SU-DHL-6 (cell line): ENCODE measurements at regions not wholly inside any gene's neighbourhood (a gene's known extent, or its start where the extent isn't known, plus 50 kb on each side); places are given as distances from the start of the nearest gene placed in this dataset.

Experiments
- H2AFZ ChIP-seq: fragments of 200-600 bp; sonication (generic); 2 replicates; pipeline ENCODE4 v1.6.1; 2014; ENCODE audit warnings: low read depth, mild to moderate bottlenecking, moderate library complexity, mixed read lengths, antibody characterized with exemption, low read length; ENCODE audit not compliant: severe bottlenecking
- H3F3A ChIP-seq: fragments of 200-600 bp; shearing (Covaris generic); 2 replicates; pipeline ENCODE4 v1.6.0; 2016; ENCODE audit warnings: antibody characterized with exemption, mild to moderate bottlenecking; ENCODE audit not compliant: insufficient read depth
- H3K27ac ChIP-seq: fragments of 200-600 bp; sonication (generic); 2 replicates; pipeline ENCODE4 v1.5.1; 2016; ENCODE audit warnings: low read depth, mild to moderate bottlenecking, low read length, moderate library complexity, mixed read lengths
- H3K27me3 ChIP-seq: fragments of 200-600 bp; sonication (generic), shearing (Covaris generic); 2 replicates; pipeline ENCODE4 v1.6.0; 2014; ENCODE audit warnings: mild to moderate bottlenecking, low read length
- H3K36me3 ChIP-seq: fragments of 200-600 bp; sonication (generic); 2 replicates; pipeline ENCODE4 v1.6.1; 2014; ENCODE audit warnings: mild to moderate bottlenecking, low read length, mixed read lengths
- H3K4me2 ChIP-seq: fragments of 300-600, 200-600 bp; shearing (Covaris generic), sonication (generic); 2 replicates; pipeline ENCODE4 v1.6.0; 2014; ENCODE audit warnings: low read length, low read depth, mild to moderate bottlenecking; ENCODE audit not compliant: poor library complexity, severe bottlenecking
- H3K4me3 ChIP-seq: fragments of 200-600 bp; sonication (generic); 2 replicates; pipeline ENCODE4 v1.5.1; 2014; ENCODE audit warnings: antibody characterized with exemption, low read length, mild to moderate bottlenecking, mixed read lengths; ENCODE audit not compliant: insufficient read depth, poor library complexity, severe bottlenecking
- H3K79me2 ChIP-seq: fragments of 200-600 bp; sonication (generic); 2 replicates; pipeline ENCODE4 v1.6.1; 2014; ENCODE audit warnings: mild to moderate bottlenecking, low read length, moderate library complexity; ENCODE audit not compliant: insufficient read depth
- H3K9ac ChIP-seq: fragments of 200-600 bp; sonication (generic); 2 replicates; pipeline ENCODE4 v1.7.0; 2014; ENCODE audit warnings: mild to moderate bottlenecking, low read length
- H3K9me2 ChIP-seq: fragments of 200-600 bp; sonication (generic); replicated peaks from 2 replicates; pipeline ENCODE4 v1.6.1; 2014; ENCODE audit warnings: low read length; ENCODE audit not compliant: insufficient read depth
- H3K9me3 ChIP-seq: fragments of 200-600 bp; sonication (generic); 2 replicates; pipeline ENCODE4 v1.6.1; 2014; ENCODE audit warnings: low read length, mixed read lengths; ENCODE audit not compliant: insufficient read depth
- H4K20me1 ChIP-seq: fragments of 200-600 bp; sonication (generic); 2 replicates; pipeline ENCODE4 v1.6.1; 2014; ENCODE audit warnings: low read depth, mild to moderate bottlenecking, antibody characterized with exemption, low read length, moderate library complexity, mixed read lengths
- EZH2phosphoT487 ChIP-seq: fragments of 200-600 bp; sonication (generic), shearing (Covaris generic); conservative IDR thresholded peaks from 2 replicates; pipeline ENCODE4 v1.6.1; 2018; ENCODE audit warnings: mild to moderate bottlenecking, antibody characterized with exemption, low read length, moderate library complexity, mixed read lengths
- TF ChIP-seq, protein P1 (sequence below): fragments of 200-600 bp; sonication (generic); IDR thresholded peaks from one replicate; pipeline ENCODE4 v1.5.1; 2017; ENCODE audit warnings: antibody characterized with exemption, mild to moderate bottlenecking, low read length, moderate library complexity; ENCODE audit not compliant: insufficient read depth, poor library complexity, severe bottlenecking

DNA sequence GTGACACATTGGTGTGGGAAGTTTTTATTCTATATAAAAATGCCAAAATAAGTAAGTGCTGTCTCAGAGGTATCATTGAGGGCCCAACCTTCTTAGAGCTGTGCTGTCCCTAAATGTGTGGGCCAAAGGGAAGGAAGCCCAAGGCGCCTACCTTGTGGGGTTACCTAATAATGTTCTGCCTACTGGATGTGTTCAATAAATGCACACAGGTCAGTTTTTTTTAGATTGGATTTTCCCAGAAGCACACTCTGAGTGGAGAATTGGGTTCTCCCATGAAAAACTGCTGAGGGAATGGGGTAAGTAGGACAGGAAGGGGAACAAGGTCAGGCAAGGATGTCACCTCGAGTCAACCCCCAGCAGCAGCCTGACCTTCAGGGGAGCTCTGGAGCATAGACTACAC lies 168.7 kb upstream of the FRMD4B start:
- H3K4me2 ChIP-seq: no peak overlapping the region
- H3K4me3 ChIP-seq: no peak overlapping the region
- H3K79me2 ChIP-seq: no peaks in the 10 kb centered on the region
- H2AFZ ChIP-seq: no peak overlapping the region
- no peaks in the 10 kb centered on the region for H3K9me2 ChIP-seq
- TF ChIP-seq, protein P1, sequence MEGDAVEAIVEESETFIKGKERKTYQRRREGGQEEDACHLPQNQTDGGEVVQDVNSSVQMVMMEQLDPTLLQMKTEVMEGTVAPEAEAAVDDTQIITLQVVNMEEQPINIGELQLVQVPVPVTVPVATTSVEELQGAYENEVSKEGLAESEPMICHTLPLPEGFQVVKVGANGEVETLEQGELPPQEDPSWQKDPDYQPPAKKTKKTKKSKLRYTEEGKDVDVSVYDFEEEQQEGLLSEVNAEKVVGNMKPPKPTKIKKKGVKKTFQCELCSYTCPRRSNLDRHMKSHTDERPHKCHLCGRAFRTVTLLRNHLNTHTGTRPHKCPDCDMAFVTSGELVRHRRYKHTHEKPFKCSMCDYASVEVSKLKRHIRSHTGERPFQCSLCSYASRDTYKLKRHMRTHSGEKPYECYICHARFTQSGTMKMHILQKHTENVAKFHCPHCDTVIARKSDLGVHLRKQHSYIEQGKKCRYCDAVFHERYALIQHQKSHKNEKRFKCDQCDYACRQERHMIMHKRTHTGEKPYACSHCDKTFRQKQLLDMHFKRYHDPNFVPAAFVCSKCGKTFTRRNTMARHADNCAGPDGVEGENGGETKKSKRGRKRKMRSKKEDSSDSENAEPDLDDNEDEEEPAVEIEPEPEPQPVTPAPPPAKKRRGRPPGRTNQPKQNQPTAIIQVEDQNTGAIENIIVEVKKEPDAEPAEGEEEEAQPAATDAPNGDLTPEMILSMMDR: no peak
- no peak for TF ChIP-seq EZH2phosphoT487
- H3K9me3 ChIP-seq: no peaks in the 10 kb centered on the region
- no peaks in the 10 kb centered on the region for H3F3A ChIP-seq
- no peak overlapping the region for H3K9ac ChIP-seq
- H3K27me3 ChIP-seq: no peaks in the 10 kb centered on the region
- H3K36me3 ChIP-seq: no peaks in the 10 kb centered on the region
- H4K20me1 ChIP-seq: no peaks in the 10 kb centered on the region
- no peak overlapping the region for H3K27ac ChIP-seq

- no peak overlapping the region for H3K27ac ChIP-seq
- H3F3A ChIP-seq: no peaks in the 10 kb centered on the region
- no peaks in the 10 kb centered on the region for H4K20me1 ChIP-seq
- no peaks in the 10 kb centered on the region for H3K9me3 ChIP-seq
- no peaks in the 10 kb centered on the region for H3K79me2 ChIP-seq
- no peaks in the 10 kb centered on the region for H3K9me2 ChIP-seq
- TF ChIP-seq, protein P1: no peak
- no peak for TF ChIP-seq EZH2phosphoT487
- H3K4me2 ChIP-seq: no peak overlapping the region
- H3K36me3 ChIP-seq: no peaks in the 10 kb centered on the region
- no peak overlapping the region for H3K9ac ChIP-seq
- H2AFZ ChIP-seq: no peak overlapping the region
- no peak overlapping the region for H3K4me3 ChIP-seq
- no peaks in the 10 kb centered on the region for H3K27me3 ChIP-seq
These were observed 168.0 kb upstream of the FRMD4B start for GRCh38 chr3:69553888-69554287.

DNA sequence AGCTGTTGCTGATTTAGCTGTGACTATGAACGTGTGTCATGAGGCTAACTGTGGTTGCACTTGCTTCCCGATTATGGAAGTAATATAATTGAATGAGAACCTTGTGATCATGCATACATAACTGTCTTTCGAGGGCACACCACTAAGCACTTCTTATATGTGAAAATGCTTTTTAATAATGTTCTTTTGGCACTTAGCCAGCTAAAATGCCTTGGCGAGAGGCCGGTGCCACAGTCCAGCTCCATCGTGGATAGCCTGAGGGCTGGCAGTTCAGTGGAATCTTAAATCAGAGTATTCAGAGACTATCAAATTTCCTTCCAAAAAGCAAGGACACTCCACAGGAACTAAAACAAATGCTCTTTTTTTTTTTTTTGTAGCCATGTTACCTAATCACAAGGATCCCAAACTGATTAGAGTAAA lies 161.6 kb upstream of the FRMD4B start:
- H2AFZ ChIP-seq: no peak overlapping the region
- no peak for TF ChIP-seq EZH2phosphoT487
- TF ChIP-seq, protein P1: no peak
- no peaks in the 10 kb centered on the region for H3K36me3 ChIP-seq
- no peak overlapping the region for H3K4me3 ChIP-seq
- H3F3A ChIP-seq: no peaks in the 10 kb centered on the region
- H3K9me2 ChIP-seq: no peaks in the 10 kb centered on the region
- H3K79me2 ChIP-seq: no peaks in the 10 kb centered on the region
- no peak overlapping the region for H3K4me2 ChIP-seq
- H4K20me1 ChIP-seq: no peaks in the 10 kb centered on the region
- H3K9ac ChIP-seq: no peak overlapping the region
- H3K27ac ChIP-seq: no peak overlapping the region
- no peaks in the 10 kb centered on the region for H3K9me3 ChIP-seq
- no peaks in the 10 kb centered on the region for H3K27me3 ChIP-seq
